CD14-positive monocyte (primary cell): ENCODE measurements at regions not wholly inside any gene's neighbourhood (a gene's known extent, or its start where the extent isn't known, plus 50 kb on each side); places are given as distances from the start of the nearest gene placed in this dataset.

Source experiments
- DNase-seq, 3 donors: peaks; one replicate each; pipeline ENCODE4 v3.0.0-alpha.2; 2011 to 2022
- H2AFZ ChIP-seq: 2 replicates; pipeline ENCODE4 v1.6.0; 2012; ENCODE audit warnings: mild to moderate bottlenecking, low read depth, low read length, inconsistent platforms; ENCODE audit not compliant: insufficient read depth, poor library complexity, severe bottlenecking
- H3K27ac ChIP-seq, 2 donors: 1 replicate in 1 of 2; 2 replicates in 1 of 2; pipeline ENCODE4 v1.5.1; 2012 to 2013; ENCODE audit warnings: low read length in 2 of 2, control low read depth in 1 of 2, inconsistent platforms in 1 of 2, low read depth in 1 of 2, mild to moderate bottlenecking in 1 of 2
- H3K27me3 ChIP-seq, 2 donors: one replicate each; pipeline versions ENCODE4 v1.6.0 to v1.6.1; 2011 to 2013; ENCODE audit warnings: low read length in 2 of 2; ENCODE audit not compliant: control insufficient read depth in 2 of 2, insufficient read depth in 2 of 2
- H3K36me3 ChIP-seq, 2 donors: replicated peaks in 1 of 2; 1 replicate in 1 of 2; 2 replicates in 1 of 2; pipeline versions ENCODE4 v1.5.1 to v1.6.1; 2012 to 2013; ENCODE audit warnings: low read length in 2 of 2, control low read depth in 1 of 2, inconsistent platforms in 1 of 2, mild to moderate bottlenecking in 1 of 2; ENCODE audit not compliant: insufficient read depth in 2 of 2, control insufficient read depth in 1 of 2
- H3K4me1 ChIP-seq, 2 donors: 1 replicate in 1 of 2; 2 replicates in 1 of 2; pipeline versions ENCODE4 v1.5.1 to v1.6.1; 2012 to 2013; ENCODE audit warnings: low read length in 2 of 2, control low read depth in 1 of 2, inconsistent platforms in 1 of 2, mild to moderate bottlenecking in 1 of 2, moderate library complexity in 1 of 2; ENCODE audit not compliant: insufficient read depth in 2 of 2, control insufficient read depth in 1 of 2
- H3K4me2 ChIP-seq: replicated peaks from 2 replicates; pipeline ENCODE3; 2012; ENCODE audit warnings: low read length, moderate library complexity, mild to moderate bottlenecking; ENCODE audit not compliant: poor library complexity, severe bottlenecking; ENCODE audit errors: extremely low read depth
- H3K4me3 ChIP-seq, 3 experiments: fragments of 200-600 bp in 1 of 3; sonication (generic) in 1 of 3; replicated peaks in 1 of 3; 1 replicate in 2 of 3; 2 replicates in 1 of 3; pipeline ENCODE4 v1.5.1; 2011 to 2013; ENCODE audit warnings: low read length in 3 of 3, mild to moderate bottlenecking in 3 of 3, control low read depth in 2 of 3, low read depth in 2 of 3, inconsistent platforms in 1 of 3, moderate library complexity in 1 of 3
- H3K79me2 ChIP-seq: 2 replicates; pipeline ENCODE4 v1.6.0; 2012; ENCODE audit warnings: mild to moderate bottlenecking, control low read depth, inconsistent platforms, low read length, moderate library complexity; ENCODE audit not compliant: insufficient read depth
- H3K9ac ChIP-seq: 2 replicates; pipeline ENCODE4 v1.6.0; 2017; ENCODE audit warnings: low read length, mild to moderate bottlenecking; ENCODE audit not compliant: insufficient read depth, poor library complexity, severe bottlenecking
- H3K9me3 ChIP-seq, 2 donors: replicated peaks in 1 of 2; 1 replicate in 1 of 2; 2 replicates in 1 of 2; pipeline versions ENCODE4 v1.5.1 to v1.6.1; 2012 to 2013; ENCODE audit warnings: low read length in 2 of 2, control low read depth in 1 of 2; ENCODE audit not compliant: control insufficient read depth in 1 of 2, insufficient read depth in 1 of 2
- H4K20me1 ChIP-seq: 2 replicates; pipeline ENCODE4 v1.6.0; 2012; ENCODE audit warnings: mild to moderate bottlenecking, low read length, control low read depth, moderate library complexity; ENCODE audit not compliant: insufficient read depth
- H3K27ac Mint-ChIP-seq, 7 donors: one replicate each; pipeline ENCODE4 v1.8.0; 2020; ENCODE audit warnings: mild to moderate bottlenecking in 7 of 7, mixed read lengths in 7 of 7, moderate library complexity in 6 of 7, inconsistent platforms in 2 of 7
- H3K27me3 Mint-ChIP-seq, 3 donors: one replicate each; pipeline ENCODE4 v1.8.0; 2021 to 2022; ENCODE audit warnings: low read depth in 3 of 3, mild to moderate bottlenecking in 3 of 3, mixed read lengths in 3 of 3, moderate library complexity in 3 of 3, inconsistent platforms in 1 of 3
- H3K36me3 Mint-ChIP-seq, 2 donors: one replicate each; pipeline ENCODE4 v1.8.0; 2020; ENCODE audit warnings: mixed read lengths in 2 of 2, inconsistent platforms in 1 of 2, mild to moderate bottlenecking in 1 of 2
- H3K4me1 Mint-ChIP-seq: one replicate; pipeline ENCODE4 v1.8.0; 2020; ENCODE audit warnings: mild to moderate bottlenecking, mixed read lengths
- H3K4me3 Mint-ChIP-seq, 2 donors: one replicate each; pipeline ENCODE4 v1.8.0; 2020; ENCODE audit warnings: mild to moderate bottlenecking in 2 of 2, mixed read lengths in 2 of 2, moderate library complexity in 1 of 2
- H3K9me3 Mint-ChIP-seq, 7 donors: one replicate each; pipeline ENCODE4 v1.8.0; 2020 to 2022; ENCODE audit warnings: mixed read lengths in 7 of 7, mild to moderate bottlenecking in 6 of 7, moderate library complexity in 6 of 7, inconsistent platforms in 2 of 7
- CTCF ChIP-seq: fragments of 200-600 bp; IDR thresholded peaks from one replicate; pipeline ENCODE4 v1.8.0; 2022; ENCODE audit warnings: antibody characterized with exemption, mild to moderate bottlenecking
- WGBS: methylation state at CpG from one replicate; pipeline ENCODE4 v1.1.5; 2013; ENCODE audit warnings: missing lambda C conversion rate; ENCODE audit not compliant: insufficient coverage; 5-methylcytosine and 5-hydroxymethylcytosine counted together
- intact Hi-C, 2 donors: fragments of 100-400 bp; cut with micrococcal nuclease; formaldehyde crosslinking; loops; one replicate each; pipeline versions ENCODE4 v1.15.0 to v1.15.1; 2023

- Mint-ChIP-seq H3K4me3 (no peak overlapping the region), H3K27ac (peak overlapping the region in 2 of 7 donors; percentile 16 to 26), H3K4me1 (peaks cover 39% of the 10 kb centered on the region), H3K9me3 (no peaks in the 10 kb centered on the region), H3K27me3 (peaks cover 0 to 2% (median 1%) of the 10 kb centered on the region in 3 donors), H3K36me3 (no peaks in the 10 kb centered on the region)
- peaks cover 2% of the 10 kb centered on the region for H3K79me2 ChIP-seq
- H3K9ac ChIP-seq, result no peak overlapping the region
- 15% methylated on average over 2 of the region's 10 CpGs for WGBS
- no peak for TF ChIP-seq CTCF
- no peaks in the 10 kb centered on the region for H3K36me3 ChIP-seq
- H3K9me3 ChIP-seq, result no peaks in the 10 kb centered on the region
- H3K4me1 ChIP-seq, result peaks cover 14 to 45% of the 10 kb centered on the region in 2 donors
- no peaks in the 10 kb centered on the region for H3K27me3 ChIP-seq
- H3K4me3 ChIP-seq, result no peak overlapping the region
- no peaks in the 10 kb centered on the region for H4K20me1 ChIP-seq
- intact Hi-C loops, result no loop called here
- no peak overlapping the region for H3K4me2 ChIP-seq
- no peak overlapping the region for H2AFZ ChIP-seq
- DNase-seq, result no peak
- H3K27ac ChIP-seq, result no peak overlapping the region
Observed at GRCh38 chr7:142554560-142555532, 194.4 kb upstream of the PRSS1 start.

- H3K4me1 ChIP-seq, result peaks cover 14 to 43% of the 10 kb centered on the region in 2 donors
- H3K27me3 Mint-ChIP-seq, result peaks cover 0 to 1% (median 0%) of the 10 kb centered on the region in 3 donors
- TF ChIP-seq CTCF, result no peak
- H3K4me3 ChIP-seq, result no peak overlapping the region
- no peak overlapping the region for H3K9ac ChIP-seq
- H3K4me3 Mint-ChIP-seq, result no peak overlapping the region
- H3K4me2 ChIP-seq, result no peak overlapping the region
- H3K27me3 ChIP-seq, result no peaks in the 10 kb centered on the region
- H3K4me1 Mint-ChIP-seq, result peaks cover 38% of the 10 kb centered on the region
- H3K9me3 Mint-ChIP-seq, result no peaks in the 10 kb centered on the region
- no peak for DNase-seq
- no peaks in the 10 kb centered on the region for H4K20me1 ChIP-seq
- H3K27ac ChIP-seq, result no peak overlapping the region
- no peaks in the 10 kb centered on the region for H3K36me3 Mint-ChIP-seq
- H3K27ac Mint-ChIP-seq, result no peak overlapping the region
- WGBS, result no CpG with 5 or more reads among the region's 2 CpGs
- intact Hi-C loops, result no loop called here
- H3K36me3 ChIP-seq, result no peaks in the 10 kb centered on the region
- peaks cover under 1% of the 10 kb centered on the region for H3K79me2 ChIP-seq
- H3K9me3 ChIP-seq, result no peaks in the 10 kb centered on the region
- H2AFZ ChIP-seq, result no peak overlapping the region
Observed at GRCh38 chr7:142553216-142553615, 196.1 kb upstream of the PRSS1 start.
